H1 (cell line): ENCODE measurements at regions not wholly inside any gene's neighbourhood (a gene's known extent, or its start where the extent isn't known, plus 50 kb on each side); places are given as distances from the start of the nearest gene placed in this dataset.

Experiments used
- CTCF ChIA-PET: fragments of 300-600 bp; sonication (Branson Sonifier 250); formaldehyde crosslinking; loops from one replicate; lab custom pipeline; 2021; ENCODE audit not compliant: partially characterized antibody; lab: Charles Lee
- POLR2A ChIA-PET: fragments of 300-600 bp; sonication (Branson Sonifier 250); formaldehyde crosslinking; loops from one replicate; lab custom pipeline; 2021; ENCODE audit warnings: inconsistent platforms; ENCODE audit not compliant: partially characterized antibody; lab: Charles Lee
- DNase-seq, 2 experiments: peaks; one replicate each; pipeline versions ENCODE4 v3.0.0 to v3.0.0-alpha.2; 2010 to 2022; ENCODE audit warnings: low spot score in 2 of 2, low read depth in 1 of 2, mixed read lengths in 1 of 2
- FAIRE-seq: peaks from 2 replicates; lab custom pipeline; 2011; peaks lifted over from hg19 to GRCh38; lab: Jason Lieb, UNC
- H2AFZ ChIP-seq: 2 replicates; pipeline ENCODE4 v1.8.1; 2012; ENCODE audit warnings: low read length, inconsistent platforms
- H2AK5ac ChIP-seq: 2 replicates; pipeline ENCODE4 v1.6.1; 2013; ENCODE audit warnings: low read depth, low read length
- H2BK120ac ChIP-seq: replicated peaks from 2 replicates; pipeline ENCODE3; 2013; ENCODE audit warnings: low read depth, low read length, inconsistent platforms
- H2BK12ac ChIP-seq: 2 replicates; pipeline ENCODE4 v1.6.1; 2013; ENCODE audit warnings: low read depth, low read length
- H2BK15ac ChIP-seq: 2 replicates; pipeline ENCODE4 v1.6.1; 2013; ENCODE audit warnings: low read length
- H2BK20ac ChIP-seq: 2 replicates; pipeline ENCODE4 v1.6.1; 2013; ENCODE audit warnings: low read length
- H2BK5ac ChIP-seq: 2 replicates; pipeline ENCODE4 v1.6.1; 2013; ENCODE audit warnings: low read depth, low read length
- H3K14ac ChIP-seq: 2 replicates; pipeline ENCODE4 v1.6.1; 2013; ENCODE audit warnings: inconsistent platforms; ENCODE audit not compliant: insufficient read length
- H3K18ac ChIP-seq: 2 replicates; pipeline ENCODE4 v1.6.1; 2013; ENCODE audit warnings: low read length; ENCODE audit errors: extremely low read depth
- H3K23ac ChIP-seq: 2 replicates; pipeline ENCODE4 v1.6.1; 2013; ENCODE audit warnings: inconsistent platforms; ENCODE audit not compliant: insufficient read length
- H3K23me2 ChIP-seq: 2 replicates; pipeline ENCODE4 v1.6.1; 2013; ENCODE audit warnings: low read depth, low read length
- H3K27ac ChIP-seq: 2 replicates; pipeline ENCODE4 v1.6.1; 2011; ENCODE audit warnings: low read depth, low read length, inconsistent platforms
- H3K27me3 ChIP-seq, 4 experiments: replicated peaks in 1 of 4; 1 replicate in 1 of 4; 2 replicates in 3 of 4; pipeline versions ENCODE4 v1.6.1 to v1.8.1; 2011 to 2013; ENCODE audit warnings: low read length in 3 of 4, mild to moderate bottlenecking in 3 of 4, inconsistent platforms in 2 of 4, mixed read lengths in 2 of 4, moderate library complexity in 1 of 4; ENCODE audit not compliant: control insufficient read depth in 3 of 4, insufficient read depth in 3 of 4; ENCODE audit errors: extremely low read depth in 1 of 4
- H3K36me3 ChIP-seq, 4 experiments: 2 replicates each; pipeline versions ENCODE4 v1.6.1 to v1.8.1; 2011 to 2013; ENCODE audit warnings: mild to moderate bottlenecking in 4 of 4, low read length in 3 of 4, moderate library complexity in 2 of 4, control low read depth in 1 of 4, inconsistent platforms in 1 of 4; ENCODE audit not compliant: insufficient read depth in 4 of 4, control insufficient read depth in 2 of 4
- H3K4ac ChIP-seq: replicated peaks from 2 replicates; pipeline ENCODE3; 2013; ENCODE audit warnings: low read length, low read depth, mixed read lengths, inconsistent platforms; ENCODE audit not compliant: insufficient read length
- H3K4me1 ChIP-seq, 4 experiments: replicated peaks in 1 of 4; 1 replicate in 1 of 4; 2 replicates in 3 of 4; pipeline versions ENCODE4 v1.6.1 to v1.8.1; 2011 to 2013; ENCODE audit warnings: low read length in 3 of 4, inconsistent platforms in 2 of 4, mixed read lengths in 1 of 4; ENCODE audit not compliant: insufficient read depth in 4 of 4, control insufficient read depth in 3 of 4
- H3K4me2 ChIP-seq, 2 experiments: 2 replicates each; pipeline versions ENCODE4 v1.6.1 to v1.8.1; 2011 to 2013; ENCODE audit warnings: low read depth in 2 of 2, low read length in 2 of 2, control low read depth in 1 of 2, inconsistent platforms in 1 of 2, mild to moderate bottlenecking in 1 of 2; ENCODE audit not compliant: insufficient read depth in 1 of 2
- H3K4me3 ChIP-seq, 4 experiments: fragments of 200-600, 300-600 bp in 1 of 4; sonication (generic), shearing (Covaris generic), sonication (Bioruptor Twin) in 1 of 4; 2 replicates each; pipeline versions ENCODE4 v1.5.1 to v1.8.1; 2011 to 2016; ENCODE audit warnings: low read length in 4 of 4, low read depth in 3 of 4, control low read depth in 2 of 4, inconsistent platforms in 2 of 4, mild to moderate bottlenecking in 2 of 4, mixed read lengths in 1 of 4, moderate library complexity in 1 of 4; ENCODE audit not compliant: insufficient read depth in 2 of 4; ENCODE audit errors: extremely low read depth in 1 of 4
- H3K56ac ChIP-seq: replicated peaks from 2 replicates; pipeline ENCODE3; 2013; ENCODE audit warnings: low read depth, mild to moderate bottlenecking, mixed read lengths, low read length, inconsistent platforms; ENCODE audit not compliant: insufficient read length
- H3K79me1 ChIP-seq: 2 replicates; pipeline ENCODE4 v1.6.1; 2013; ENCODE audit warnings: low read depth, low read length, control low read depth
- H3K79me2 ChIP-seq, 2 experiments: 2 replicates each; pipeline versions ENCODE4 v1.6.1 to v1.8.1; 2012 to 2013; ENCODE audit warnings: low read length in 2 of 2, mild to moderate bottlenecking in 2 of 2, inconsistent platforms in 1 of 2; ENCODE audit not compliant: insufficient read depth in 2 of 2, control insufficient read depth in 1 of 2
- H3K9ac ChIP-seq, 4 experiments: replicated peaks in 1 of 4; 1 replicate in 1 of 4; 2 replicates in 3 of 4; pipeline versions ENCODE4 v1.6.1 to v1.8.1; 2011 to 2013; ENCODE audit warnings: low read depth in 3 of 4, low read length in 3 of 4, control low read depth in 2 of 4, mild to moderate bottlenecking in 2 of 4, moderate library complexity in 2 of 4, inconsistent platforms in 1 of 4; ENCODE audit errors: extremely low read depth in 1 of 4
- H3K9me3 ChIP-seq, 2 experiments: 2 replicates each; pipeline versions ENCODE4 v1.6.1 to v1.8.1; 2012 to 2013; ENCODE audit warnings: mild to moderate bottlenecking in 2 of 2, moderate library complexity in 2 of 2, control low read depth in 1 of 2, inconsistent platforms in 1 of 2, low read depth in 1 of 2, low read length in 1 of 2, mixed read lengths in 1 of 2; ENCODE audit not compliant: insufficient read depth in 2 of 2
- H4K20me1 ChIP-seq, 2 experiments: replicated peaks in 1 of 2; 2 replicates each; pipeline versions ENCODE3 to v1.8.1; 2011 to 2013; ENCODE audit warnings: inconsistent platforms in 2 of 2, low read length in 2 of 2, mild to moderate bottlenecking in 1 of 2; ENCODE audit not compliant: insufficient read depth in 2 of 2, control insufficient read depth in 1 of 2
- H4K5ac ChIP-seq: 2 replicates; pipeline ENCODE4 v1.6.1; 2013; ENCODE audit warnings: low read length, low read depth, mixed read lengths, inconsistent platforms; ENCODE audit not compliant: insufficient read length
- H4K8ac ChIP-seq: 2 replicates; pipeline ENCODE4 v1.8.0; 2013; ENCODE audit warnings: mild to moderate bottlenecking, moderate library complexity, low read length, inconsistent platforms; ENCODE audit not compliant: insufficient read depth; ENCODE audit errors: extremely low read depth
- H4K91ac ChIP-seq: replicated peaks from 2 replicates; pipeline ENCODE3; 2013; ENCODE audit warnings: low read length, mixed read lengths, inconsistent platforms; ENCODE audit not compliant: insufficient read length
- ATF3 ChIP-seq: IDR thresholded peaks from 2 replicates; pipeline ENCODE4 v1.6.1; 2011; ENCODE audit warnings: low read depth, mild to moderate bottlenecking, low read length; ENCODE audit not compliant: insufficient read depth
- CTBP2 ChIP-seq: IDR thresholded peaks from 2 replicates; pipeline ENCODE4 v1.7.0; 2011; ENCODE audit warnings: borderline replicate concordance, mild to moderate bottlenecking, moderate library complexity, mixed read lengths, low read length; ENCODE audit not compliant: insufficient read depth, insufficient read length
- EZH2 ChIP-seq: fragments of 200-600 bp; sonication (generic); IDR thresholded peaks from 2 replicates; pipeline ENCODE4 v1.7.1; 2012; ENCODE audit warnings: low read depth, mild to moderate bottlenecking, moderate library complexity, low read length, inconsistent platforms; ENCODE audit not compliant: severe bottlenecking
- HDAC6 ChIP-seq: IDR thresholded peaks from one replicate; pipeline ENCODE4 v1.7.1; 2012; ENCODE audit warnings: low read depth, mild to moderate bottlenecking, inconsistent platforms, low read length, moderate library complexity
- JUN ChIP-seq: IDR thresholded peaks from 2 replicates; pipeline ENCODE4 v1.6.1; 2011; ENCODE audit warnings: low read depth, mild to moderate bottlenecking, improper control_type of control experiment, low read length
- KDM1A ChIP-seq: fragments of 200-600, 300-600 bp; sonication (generic); IDR thresholded peaks from 2 replicates; pipeline ENCODE4 v1.7.1; 2016; ENCODE audit warnings: mild to moderate bottlenecking, low read length, borderline replicate concordance
- MAX ChIP-seq: IDR thresholded peaks from 2 replicates; pipeline ENCODE4 v1.6.1; 2012; ENCODE audit warnings: inconsistent platforms
- POLR2AphosphoS5 ChIP-seq: IDR thresholded peaks from 2 replicates; pipeline ENCODE4 v1.6.1; 2011; ENCODE audit warnings: low read depth, low read length
- SIX5 ChIP-seq: IDR thresholded peaks from 2 replicates; pipeline ENCODE4 v1.6.1; 2011; ENCODE audit warnings: mild to moderate bottlenecking, low read depth, low read length
- SP4 ChIP-seq: IDR thresholded peaks from 2 replicates; pipeline ENCODE4 v1.6.1; 2012; ENCODE audit warnings: low read length, inconsistent platforms
- ZNF274 ChIP-seq: IDR thresholded peaks from 2 replicates; pipeline ENCODE4 v1.7.0; 2012; ENCODE audit warnings: low read length, borderline replicate concordance; ENCODE audit errors: extremely low read depth
- WGBS, 2 experiments: shearing (Covaris generic) in 1 of 2; methylation state at CpG; one replicate each; pipeline versions ENCODE4 v1.1.6 to v1.1.7; 2013 to 2015; ENCODE audit warnings: low lambda C conversion rate in 2 of 2, mixed read lengths in 2 of 2, inconsistent platforms in 1 of 2, low coverage in 1 of 2, missing lambda C conversion rate in 1 of 2; ENCODE audit not compliant: insufficient replicate concordance in 2 of 2, insufficient coverage in 1 of 2, insufficient read length in 1 of 2; ENCODE audit errors: extremely low coverage in 1 of 2, missing lambda C conversion rate in 1 of 2; 5-methylcytosine and 5-hydroxymethylcytosine counted together
- TF ChIP-seq, protein P1 (sequence below): IDR thresholded peaks from 2 replicates; pipeline ENCODE4 v1.6.1; 2012; ENCODE audit warnings: inconsistent platforms

- Histone ChIP-seq H3K23me2 (no peaks in the 10 kb centered on the region), H2BK15ac (no peak overlapping the region), H3K36me3 (no peaks in the 10 kb centered on the region), H2BK120ac (no peak overlapping the region), H3K9ac (no peak overlapping the region), H3K4me3 (no peak overlapping the region), H3K27me3 (no peaks in the 10 kb centered on the region), H3K56ac (no peak overlapping the region), H3K14ac (no peak overlapping the region), H3K9me3 (peaks cover 74 to 84% of the 10 kb centered on the region in 2 experiments), H4K20me1 (no peaks in the 10 kb centered on the region), H3K18ac (no peak overlapping the region), H4K91ac (no peak overlapping the region), H2BK12ac (no peak overlapping the region), H2AK5ac (no peak overlapping the region), H3K4me2 (no peak overlapping the region), H3K4ac (no peak overlapping the region), H4K8ac (no peak overlapping the region), H2AFZ (no peak overlapping the region), H3K79me1 (no peaks in the 10 kb centered on the region; the same call in 1 of the 2 replicates), H2BK20ac (no peak overlapping the region), H3K23ac (no peak overlapping the region), H3K27ac (no peak overlapping the region), H4K5ac (no peak overlapping the region), H3K4me1 (no peaks in the 10 kb centered on the region), H2BK5ac (no peak overlapping the region), H3K79me2 (no peaks in the 10 kb centered on the region)
- DNase-seq: no peak
- ChIA-PET CTCF (no interaction called here), POLR2A (interaction anchor here (0.6 kb wide), 1 partner anchor 503 kb away, joined by 3 read pairs; no protein-coding TSS in a partner anchor)
- FAIRE-seq: no peak
- WGBS, 2 experiments: 67% methylated on average over 6 of the region's 6 CpGs; no CpG with 5 or more reads in 1 of the 2 experiments
- TF ChIP-seq ATF3 (no peak), SP4 (no peak), POLR2AphosphoS5 (no peak), CTBP2 (no peak), HDAC6 (no peak), EZH2 (no peak), SIX5 (no peak), JUN (no peak), KDM1A (no peak), MAX (no peak), ZNF274 (no peak)
- TF ChIP-seq, protein P1, sequence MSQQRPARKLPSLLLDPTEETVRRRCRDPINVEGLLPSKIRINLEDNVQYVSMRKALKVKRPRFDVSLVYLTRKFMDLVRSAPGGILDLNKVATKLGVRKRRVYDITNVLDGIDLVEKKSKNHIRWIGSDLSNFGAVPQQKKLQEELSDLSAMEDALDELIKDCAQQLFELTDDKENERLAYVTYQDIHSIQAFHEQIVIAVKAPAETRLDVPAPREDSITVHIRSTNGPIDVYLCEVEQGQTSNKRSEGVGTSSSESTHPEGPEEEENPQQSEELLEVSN: no peak
These were observed 159.5 kb downstream of the SOD2 start for GRCh38 chr6:159533568-159533967.
